H9 (cell line): ENCODE measurements at regions not wholly inside any gene's neighbourhood (a gene's known extent, or its start where the extent isn't known, plus 50 kb on each side); places are given as distances from the start of the nearest gene placed in this dataset.

Experiments used
- DNase-seq: peaks from one replicate; pipeline ENCODE4 v3.0.0-alpha.2; 2017
- H2AFZ ChIP-seq: one replicate; pipeline ENCODE4 v1.6.1; 2013; ENCODE audit warnings: mild to moderate bottlenecking, low read length, control low read depth, moderate library complexity
- H2AK5ac ChIP-seq: 2 replicates; pipeline ENCODE4 v1.6.1; 2013; ENCODE audit warnings: low read length, control low read depth, mixed read lengths; ENCODE audit not compliant: insufficient read length
- H2BK120ac ChIP-seq: one replicate; pipeline ENCODE4 v1.6.1; 2013; ENCODE audit warnings: low read depth, mild to moderate bottlenecking, low read length, control low read depth, inconsistent platforms; ENCODE audit not compliant: poor library complexity, severe bottlenecking
- H2BK12ac ChIP-seq: 2 replicates; pipeline ENCODE4 v1.6.1; 2013; ENCODE audit warnings: low read length, control low read depth, mixed read lengths, low read depth; ENCODE audit not compliant: insufficient read length
- H2BK15ac ChIP-seq: 2 replicates; pipeline ENCODE4 v1.6.1; 2013; ENCODE audit warnings: low read depth, low read length, control low read depth
- H2BK20ac ChIP-seq: one replicate; pipeline ENCODE4 v1.6.1; 2013; ENCODE audit warnings: low read depth, mild to moderate bottlenecking, low read length, control low read depth, inconsistent platforms; ENCODE audit not compliant: poor library complexity, severe bottlenecking
- H2BK5ac ChIP-seq: 2 replicates; pipeline ENCODE4 v1.6.1; 2013; ENCODE audit warnings: low read length, control low read depth, mixed read lengths; ENCODE audit not compliant: insufficient read length
- H3K14ac ChIP-seq: 2 replicates; pipeline ENCODE4 v1.6.1; 2013; ENCODE audit warnings: low read length, control low read depth; ENCODE audit not compliant: insufficient read depth
- H3K18ac ChIP-seq: 2 replicates; pipeline ENCODE4 v1.6.1; 2013; ENCODE audit warnings: low read depth, mild to moderate bottlenecking, mixed read lengths, low read length, control low read depth; ENCODE audit not compliant: insufficient read length
- H3K23ac ChIP-seq: 2 replicates; pipeline ENCODE4 v1.6.1; 2013; ENCODE audit warnings: low read length, control low read depth, mixed read lengths, low read depth; ENCODE audit not compliant: insufficient read length
- H3K23me2 ChIP-seq: 2 replicates; pipeline ENCODE4 v1.6.1; 2013; ENCODE audit warnings: low read depth, mild to moderate bottlenecking, mixed read lengths, low read length, control low read depth; ENCODE audit not compliant: insufficient read length, poor library complexity, severe bottlenecking
- H3K27ac ChIP-seq: 2 replicates; pipeline ENCODE4 v1.5.1; 2013; ENCODE audit warnings: low read length, control low read depth, mixed read lengths, low read depth; ENCODE audit not compliant: insufficient read length
- H3K27me3 ChIP-seq: 2 replicates; pipeline ENCODE4 v1.6.1; 2013; ENCODE audit warnings: low read length, control low read depth, inconsistent platforms; ENCODE audit not compliant: insufficient read depth
- H3K4ac ChIP-seq: 2 replicates; pipeline ENCODE4 v1.6.1; 2013; ENCODE audit warnings: low read depth, mild to moderate bottlenecking, control low read depth, inconsistent platforms, low read length, moderate library complexity
- H3K4me1 ChIP-seq: 2 replicates; pipeline ENCODE4 v1.6.1; 2013; ENCODE audit warnings: low read length, control low read depth, inconsistent platforms; ENCODE audit not compliant: insufficient read depth
- H3K4me2 ChIP-seq: 2 replicates; pipeline ENCODE4 v1.6.1; 2013; ENCODE audit warnings: low read length, control low read depth, mixed read lengths; ENCODE audit not compliant: insufficient read length, insufficient read depth
- H3K56ac ChIP-seq: 2 replicates; pipeline ENCODE4 v1.6.1; 2013; ENCODE audit warnings: low read depth, mild to moderate bottlenecking, mixed read lengths, low read length, control low read depth; ENCODE audit not compliant: insufficient read length
- H3K79me1 ChIP-seq: 2 replicates; pipeline ENCODE4 v1.6.1; 2013; ENCODE audit warnings: low read depth, mild to moderate bottlenecking, moderate library complexity, low read length, control low read depth, inconsistent platforms; ENCODE audit not compliant: insufficient read depth, poor library complexity, severe bottlenecking
- H3K79me2 ChIP-seq: 2 replicates; pipeline ENCODE4 v1.6.1; 2013; ENCODE audit warnings: low read length, control low read depth, inconsistent platforms; ENCODE audit not compliant: insufficient read depth
- H3K9ac ChIP-seq: 2 replicates; pipeline ENCODE4 v1.6.1; 2013; ENCODE audit warnings: low read length, control low read depth, mixed read lengths; ENCODE audit not compliant: insufficient read length; ENCODE audit errors: extremely low read depth
- H3K9me3 ChIP-seq: one replicate; pipeline ENCODE4 v1.6.1; 2013; ENCODE audit warnings: low read depth, low read length, inconsistent platforms; ENCODE audit not compliant: control insufficient read depth
- H3T11ph ChIP-seq: one replicate; pipeline ENCODE4 v1.6.1; 2013; ENCODE audit warnings: mild to moderate bottlenecking, low read length, control low read depth, inconsistent platforms
- H4K20me1 ChIP-seq: one replicate; pipeline ENCODE4 v1.6.1; 2013; ENCODE audit not compliant: control insufficient read depth, insufficient read length, insufficient read depth
- H4K5ac ChIP-seq: 2 replicates; pipeline ENCODE4 v1.6.1; 2013; ENCODE audit warnings: low read depth, mild to moderate bottlenecking, mixed read lengths, low read length, control low read depth; ENCODE audit not compliant: insufficient read length
- H4K8ac ChIP-seq: replicated peaks from 2 replicates; pipeline ENCODE4 v1.6.1; 2013; ENCODE audit warnings: low read length, control low read depth, mixed read lengths, low read depth; ENCODE audit not compliant: insufficient read length
- H4K91ac ChIP-seq: 2 replicates; pipeline ENCODE4 v1.6.1; 2013; ENCODE audit warnings: low read depth, mild to moderate bottlenecking, moderate library complexity, mixed read lengths, low read length, control low read depth; ENCODE audit not compliant: insufficient read length
- H3K27ac Mint-ChIP-seq, 3 experiments: 2 replicates in 2 of 3; 3 replicates in 1 of 3; pipeline ENCODE4 v1.8.0; 2020 to 2021; ENCODE audit warnings: mixed read lengths in 3 of 3, mild to moderate bottlenecking in 1 of 3, moderate library complexity in 1 of 3
- H3K27me3 Mint-ChIP-seq: 2 replicates; pipeline ENCODE4 v1.8.0; 2021; ENCODE audit warnings: low read depth, mild to moderate bottlenecking, moderate library complexity, mixed read lengths
- H3K36me3 Mint-ChIP-seq, 3 experiments: 2 replicates in 2 of 3; 3 replicates in 1 of 3; pipeline ENCODE4 v1.8.0; 2020 to 2021; ENCODE audit warnings: low read depth in 3 of 3, mixed read lengths in 3 of 3; ENCODE audit not compliant: insufficient read depth in 1 of 3
- H3K4me1 Mint-ChIP-seq, 2 experiments: 2 replicates each; pipeline ENCODE4 v1.8.0; 2020; ENCODE audit warnings: mixed read lengths in 2 of 2
- H3K4me3 Mint-ChIP-seq, 2 experiments: 2 replicates in 1 of 2; 3 replicates in 1 of 2; pipeline ENCODE4 v1.8.0; 2020 to 2021; ENCODE audit warnings: mild to moderate bottlenecking in 2 of 2, mixed read lengths in 2 of 2, moderate library complexity in 1 of 2
- H3K9me3 Mint-ChIP-seq, 2 experiments: 2 replicates in 1 of 2; 3 replicates in 1 of 2; pipeline ENCODE4 v1.8.0; 2020; ENCODE audit warnings: mild to moderate bottlenecking in 2 of 2, mixed read lengths in 2 of 2, moderate library complexity in 1 of 2
- TF ChIP-seq, protein P1 (sequence below): fragments of 200-600 bp; sonication (generic); conservative IDR thresholded peaks from 3 replicates; pipeline ENCODE4 v1.8.0; 2021; ENCODE audit warnings: antibody characterized with exemption, mild to moderate bottlenecking

DNA sequence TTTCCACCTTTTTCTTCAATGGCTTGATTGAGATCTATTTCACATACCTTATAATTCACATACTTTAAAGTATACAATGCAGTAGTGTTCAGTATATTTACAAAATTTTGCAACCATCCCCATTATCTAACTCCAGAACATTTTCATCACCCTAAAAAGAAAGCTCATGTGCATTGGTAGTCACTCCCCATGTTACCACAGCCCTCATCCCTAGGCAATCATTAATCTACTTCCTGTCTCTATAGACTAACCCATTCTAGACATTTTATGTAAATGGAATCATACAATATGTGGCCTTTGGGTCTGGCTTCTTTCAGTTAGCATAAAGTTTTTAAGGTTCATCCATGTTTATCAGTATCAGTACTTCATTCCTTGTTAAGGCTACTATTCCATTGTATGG lies 214.2 kb downstream of the WDR11 start:
- Histone ChIP-seq H2BK15ac (no peak overlapping the region), H4K20me1 (no peaks in the 10 kb centered on the region), H3K9ac (no peak overlapping the region), H3K14ac (no peak overlapping the region), H3K4ac (no peak overlapping the region), H4K8ac (no peak overlapping the region), H3K9me3 (no peaks in the 10 kb centered on the region), H2BK12ac (no peak overlapping the region), H3K79me2 (no peaks in the 10 kb centered on the region), H2AFZ (no peak overlapping the region), H2BK5ac (no peak overlapping the region), H3K79me1 (no peaks in the 10 kb centered on the region), H3K4me1 (no peaks in the 10 kb centered on the region), H3K18ac (no peak overlapping the region), H2BK120ac (no peak overlapping the region), H3K23ac (no peak overlapping the region), H3K56ac (no peak overlapping the region), H3K27ac (no peak overlapping the region), H3K4me2 (no peak overlapping the region), H3K27me3 (no peaks in the 10 kb centered on the region), H3T11ph (no peak overlapping the region), H2BK20ac (no peak overlapping the region), H4K5ac (no peak overlapping the region), H3K23me2 (no peaks in the 10 kb centered on the region), H2AK5ac (no peak overlapping the region), H4K91ac (no peak overlapping the region)
- Mint-ChIP-seq H3K36me3 (no peaks in the 10 kb centered on the region; a peak in 1 of 7 replicates), H3K4me3 (no peak overlapping the region), H3K4me1 (peaks cover 0 to 2% of the 10 kb centered on the region in 2 experiments; a peak in 1 of 4 replicates), H3K27ac (no peak overlapping the region), H3K27me3 (no peaks in the 10 kb centered on the region; the same call in 1 of the 2 replicates), H3K9me3 (no peaks in the 10 kb centered on the region; a peak in 1 of 5 replicates)
- no peak for DNase-seq
- TF ChIP-seq, protein P1, sequence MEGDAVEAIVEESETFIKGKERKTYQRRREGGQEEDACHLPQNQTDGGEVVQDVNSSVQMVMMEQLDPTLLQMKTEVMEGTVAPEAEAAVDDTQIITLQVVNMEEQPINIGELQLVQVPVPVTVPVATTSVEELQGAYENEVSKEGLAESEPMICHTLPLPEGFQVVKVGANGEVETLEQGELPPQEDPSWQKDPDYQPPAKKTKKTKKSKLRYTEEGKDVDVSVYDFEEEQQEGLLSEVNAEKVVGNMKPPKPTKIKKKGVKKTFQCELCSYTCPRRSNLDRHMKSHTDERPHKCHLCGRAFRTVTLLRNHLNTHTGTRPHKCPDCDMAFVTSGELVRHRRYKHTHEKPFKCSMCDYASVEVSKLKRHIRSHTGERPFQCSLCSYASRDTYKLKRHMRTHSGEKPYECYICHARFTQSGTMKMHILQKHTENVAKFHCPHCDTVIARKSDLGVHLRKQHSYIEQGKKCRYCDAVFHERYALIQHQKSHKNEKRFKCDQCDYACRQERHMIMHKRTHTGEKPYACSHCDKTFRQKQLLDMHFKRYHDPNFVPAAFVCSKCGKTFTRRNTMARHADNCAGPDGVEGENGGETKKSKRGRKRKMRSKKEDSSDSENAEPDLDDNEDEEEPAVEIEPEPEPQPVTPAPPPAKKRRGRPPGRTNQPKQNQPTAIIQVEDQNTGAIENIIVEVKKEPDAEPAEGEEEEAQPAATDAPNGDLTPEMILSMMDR: no peak
